Aorta (tissue), 5 donors: ENCODE measurements at regions not wholly inside any gene's neighbourhood (a gene's known extent, or its start where the extent isn't known, plus 50 kb on each side); places are given as distances from the start of the nearest gene placed in this dataset.

Experiments
- ATAC-seq: fragments of 200-7000 bp; cut with Tn5 transposase; one replicate; pipeline ENCODE4 v1.9.1; 2022; ENCODE audit warnings: moderate library complexity; ENCODE audit not compliant: low FRiP score
- DNase-seq, 2 donors: peaks; one replicate each; pipeline ENCODE4 v3.0.0-alpha.2; 2020
- H3K27ac ChIP-seq, 2 donors: one replicate each; pipeline ENCODE4 v1.5.1; 2013; ENCODE audit warnings: low read length in 2 of 2, mild to moderate bottlenecking in 2 of 2, moderate library complexity in 2 of 2, control low read depth in 1 of 2, inconsistent platforms in 1 of 2, low read depth in 1 of 2
- H3K27me3 ChIP-seq, 2 donors: one replicate each; pipeline ENCODE4 v1.6.1; 2013; ENCODE audit warnings: control low read depth in 1 of 2, low read length in 1 of 2, mild to moderate bottlenecking in 1 of 2, moderate library complexity in 1 of 2; ENCODE audit not compliant: insufficient read depth in 2 of 2, control insufficient read depth in 1 of 2
- H3K36me3 ChIP-seq, 2 donors: one replicate each; pipeline ENCODE4 v1.6.1; 2013; ENCODE audit warnings: control low read depth in 1 of 2, low read length in 1 of 2, mild to moderate bottlenecking in 1 of 2; ENCODE audit not compliant: insufficient read depth in 2 of 2, control insufficient read depth in 1 of 2
- H3K4me1 ChIP-seq, 2 donors: one replicate each; pipeline ENCODE4 v1.6.1; 2013; ENCODE audit warnings: low read length in 2 of 2, control low read depth in 1 of 2, mild to moderate bottlenecking in 1 of 2, moderate library complexity in 1 of 2; ENCODE audit not compliant: insufficient read depth in 2 of 2, control insufficient read depth in 1 of 2
- H3K4me3 ChIP-seq, 2 donors: one replicate each; pipeline ENCODE4 v1.5.1; 2013; ENCODE audit warnings: low read length in 2 of 2, control low read depth in 1 of 2, mild to moderate bottlenecking in 1 of 2
- H3K9me3 ChIP-seq: one replicate; pipeline ENCODE4 v1.6.1; 2013; ENCODE audit warnings: mild to moderate bottlenecking, low read length; ENCODE audit not compliant: control insufficient read depth
- WGBS, 2 donors: extraction: QIAGEN DNeasy Blood & Tissue Kit; methylation state at CpG; one replicate each; pipeline ENCODE4 v1.1.7; 2013; 5-methylcytosine and 5-hydroxymethylcytosine counted together
- intact Hi-C, 2 donors: fragments of 100-400 bp; cut with DNase I; formaldehyde crosslinking; loops; one replicate each; pipeline versions ENCODE4 v1.14.2 to v1.15.0; 2022
- donor health status: healthy with polysubstance abuse.
- donor health status: Bipolar disorder and iron deficiency.
- donor health status: DM: no; HTN: no; CAD: no.
- donor health status: DM: no; HTN: no; CAD: no.
- donor health status: DM: yes; HTN: yes; CAD: no.

- DNase-seq (no peak), ATAC-seq (no peak)
- no peaks in the 10 kb centered on the region for H3K27me3 ChIP-seq
- intact Hi-C loops, result no loop called here
- no peaks in the 10 kb centered on the region for H3K36me3 ChIP-seq
- no peak overlapping the region for H3K27ac ChIP-seq
- H3K4me3 ChIP-seq, result no peak overlapping the region
- 77 to 78% methylated on average over 4 of the region's 4 CpGs for WGBS, 2 donors
- H3K4me1 ChIP-seq, result no peaks in the 10 kb centered on the region
- H3K9me3 ChIP-seq, result no peaks in the 10 kb centered on the region
Measured at GRCh38 chr4:137213372-137214173, 318.7 kb downstream of the PCDH18 start.

DNA sequence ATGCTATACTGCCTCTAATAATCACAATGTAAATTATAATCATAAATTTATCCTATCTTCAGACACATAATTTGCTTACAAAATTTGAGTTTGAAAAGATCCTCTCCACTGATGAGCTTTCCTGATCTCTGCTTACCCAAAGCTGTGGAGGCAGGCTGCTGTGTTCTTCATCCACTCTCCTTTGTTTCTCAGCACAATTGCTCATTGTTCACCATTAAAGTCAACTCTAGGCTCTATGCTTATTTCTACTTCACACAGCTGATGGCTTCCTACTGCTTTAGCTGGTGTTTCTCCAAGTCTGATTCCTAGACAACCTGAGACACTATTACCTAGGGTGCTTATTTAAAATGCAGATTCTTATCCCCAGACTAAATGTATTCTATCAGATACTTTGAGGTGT lies 319.7 kb downstream of the PCDH18 start:
- intact Hi-C loops, result no loop called here
- H3K4me3 ChIP-seq, result no peak overlapping the region
- H3K9me3 ChIP-seq, result no peaks in the 10 kb centered on the region
- ATAC-seq (no peak), DNase-seq (no peak)
- H3K27ac ChIP-seq, result no peak overlapping the region
- no peaks in the 10 kb centered on the region for H3K36me3 ChIP-seq
- H3K27me3 ChIP-seq, result no peaks in the 10 kb centered on the region
- H3K4me1 ChIP-seq, result no peaks in the 10 kb centered on the region

GRCh38 chr4:137209240-137209639 lies 323.1 kb downstream of the PCDH18 start:
- DNase-seq (no peak), ATAC-seq (no peak)
- intact Hi-C loops, result no loop called here
- no peaks in the 10 kb centered on the region for H3K27me3 ChIP-seq
- no peak overlapping the region for H3K27ac ChIP-seq
- 80 to 84% methylated on average over 2 of the region's 2 CpGs for WGBS, 2 donors
- no peaks in the 10 kb centered on the region for H3K36me3 ChIP-seq
- H3K4me1 ChIP-seq, result no peaks in the 10 kb centered on the region
- no peaks in the 10 kb centered on the region for H3K9me3 ChIP-seq
- no peak overlapping the region for H3K4me3 ChIP-seq

DNA sequence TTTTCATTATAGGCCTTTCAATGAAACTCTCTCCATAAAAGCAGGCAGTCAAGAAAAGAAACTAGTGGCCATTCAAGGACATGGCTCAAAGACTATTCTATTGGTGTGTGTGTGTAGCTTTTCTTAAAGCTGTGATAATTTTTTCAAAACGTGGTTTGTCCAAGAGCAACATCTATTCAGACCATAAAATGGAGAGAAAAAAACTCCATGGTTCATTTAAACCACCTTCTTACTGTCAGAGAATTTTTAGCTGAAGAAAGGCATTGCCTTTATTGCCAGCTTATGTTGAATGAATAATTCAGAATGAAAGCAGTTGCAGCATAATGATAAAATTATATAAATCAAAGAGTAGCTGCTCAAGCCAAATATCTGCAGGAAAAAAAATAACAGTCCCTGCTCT lies 325.5 kb downstream of the PCDH18 start:
- Histone ChIP-seq H3K4me3 (no peak overlapping the region), H3K4me1 (no peaks in the 10 kb centered on the region), H3K36me3 (no peaks in the 10 kb centered on the region), H3K27ac (no peak overlapping the region), H3K9me3 (no peaks in the 10 kb centered on the region), H3K27me3 (no peaks in the 10 kb centered on the region)
- ATAC-seq (no peak), DNase-seq (no peak)
- 2 to 5% methylated on average over 1 of the region's 1 CpG for WGBS, 2 donors
- intact Hi-C loops, result no loop called here

DNA sequence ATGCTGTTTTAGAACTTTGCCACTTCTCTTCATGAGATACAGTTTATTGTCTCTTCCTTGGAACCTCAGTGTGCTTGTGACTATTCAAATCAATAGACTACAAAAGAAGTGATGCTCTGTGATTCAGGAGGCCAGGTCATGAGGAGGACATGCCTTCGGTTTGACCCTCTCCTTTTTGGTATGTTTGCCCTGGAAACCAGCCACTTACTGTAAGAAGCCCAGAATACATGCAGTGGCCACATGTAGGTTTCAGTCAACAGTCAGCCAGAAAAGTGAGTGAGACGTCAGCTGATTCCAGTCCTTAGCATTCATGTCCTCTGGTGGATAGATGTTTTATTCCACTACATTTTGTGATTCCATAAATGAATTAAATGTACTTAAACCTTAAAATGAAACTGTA lies 328.7 kb downstream of the PCDH18 start:
- no peaks in the 10 kb centered on the region for H3K4me1 ChIP-seq
- intact Hi-C loops, result no loop called here
- ATAC-seq (no peak), DNase-seq (no peak)
- no peaks in the 10 kb centered on the region for H3K9me3 ChIP-seq
- 18 to 23% methylated on average over 2 of the region's 2 CpGs for WGBS, 2 donors
- no peak overlapping the region for H3K27ac ChIP-seq
- no peaks in the 10 kb centered on the region for H3K36me3 ChIP-seq
- no peaks in the 10 kb centered on the region for H3K27me3 ChIP-seq
- H3K4me3 ChIP-seq, result no peak overlapping the region

DNA sequence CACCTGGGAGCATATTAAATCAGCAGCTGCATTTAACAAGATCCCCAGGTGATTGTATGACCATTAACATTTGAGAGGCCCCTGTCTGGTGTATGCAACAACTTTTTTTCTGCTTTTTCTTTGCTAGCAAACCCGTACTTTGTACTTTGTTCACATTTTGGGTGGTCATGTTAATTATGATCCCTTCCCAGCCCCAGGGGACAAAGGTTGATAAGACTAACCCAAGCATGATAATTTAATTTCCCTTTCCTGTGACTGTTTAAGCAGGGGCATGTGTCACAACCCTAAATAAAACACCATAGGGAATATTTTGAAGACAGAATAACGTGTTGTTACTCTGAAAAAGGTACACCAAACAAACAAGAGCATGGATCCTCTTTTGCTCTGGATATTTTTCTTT lies 332.0 kb downstream of the PCDH18 start:
- WGBS, 2 donors, result 60% methylated on average over 2 of the region's 2 CpGs
- no peak for ATAC-seq
- H3K4me1 ChIP-seq, result no peaks in the 10 kb centered on the region
- H3K27ac ChIP-seq, result no peak overlapping the region
- no peaks in the 10 kb centered on the region for H3K9me3 ChIP-seq
- H3K36me3 ChIP-seq, result no peaks in the 10 kb centered on the region
- no peaks in the 10 kb centered on the region for H3K27me3 ChIP-seq
- intact Hi-C loops, result no loop called here
- no peak for DNase-seq
- no peak overlapping the region for H3K4me3 ChIP-seq

DNA sequence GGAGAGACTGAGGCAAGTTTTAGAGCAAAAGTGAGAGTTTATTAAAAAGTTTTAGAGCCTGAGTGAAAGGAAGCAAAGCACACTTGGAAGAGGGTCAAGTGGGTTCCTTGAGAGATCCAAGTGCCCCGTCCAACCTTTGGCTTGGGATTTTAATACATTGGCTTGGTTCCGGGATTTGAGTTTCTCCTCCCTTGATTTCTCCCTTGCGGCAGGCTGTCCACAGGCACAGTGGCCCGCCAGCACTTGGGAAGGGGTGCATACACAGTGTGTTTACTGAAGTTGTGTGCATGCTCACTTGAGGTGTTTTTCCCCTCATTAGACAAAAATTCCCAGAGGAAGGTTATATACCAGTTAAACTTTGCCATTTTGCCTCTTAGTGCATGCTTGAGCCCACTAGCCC lies 333.5 kb downstream of the PCDH18 start:
- Histone ChIP-seq H3K36me3 (no peaks in the 10 kb centered on the region), H3K4me1 (no peaks in the 10 kb centered on the region), H3K9me3 (no peaks in the 10 kb centered on the region), H3K4me3 (no peak overlapping the region), H3K27ac (no peak overlapping the region), H3K27me3 (no peaks in the 10 kb centered on the region)
- ATAC-seq (no peak), DNase-seq (no peak)
- intact Hi-C loops, result no loop called here
- WGBS, 2 donors, result 91 to 92% methylated on average over 4 of the region's 4 CpGs

- intact Hi-C loops, result no loop called here
- H3K4me3 ChIP-seq, result no peak overlapping the region
- H3K9me3 ChIP-seq, result no peaks in the 10 kb centered on the region
- no peaks in the 10 kb centered on the region for H3K4me1 ChIP-seq
- 27 to 42% methylated on average over 1 of the region's 1 CpG for WGBS, 2 donors
- no peaks in the 10 kb centered on the region for H3K27me3 ChIP-seq
- no peak for ATAC-seq
- no peak for DNase-seq
- no peak overlapping the region for H3K27ac ChIP-seq
- no peaks in the 10 kb centered on the region for H3K36me3 ChIP-seq
Measured at GRCh38 chr4:137194670-137195069, 337.6 kb downstream of the PCDH18 start.

- H3K27me3 ChIP-seq, result no peaks in the 10 kb centered on the region
- no peaks in the 10 kb centered on the region for H3K4me1 ChIP-seq
- DNase-seq (no peak), ATAC-seq (no peak)
- no peaks in the 10 kb centered on the region for H3K9me3 ChIP-seq
- intact Hi-C loops, result no loop called here
- no peak overlapping the region for H3K27ac ChIP-seq
- WGBS, 2 donors, result 37 to 53% methylated on average over 1 of the region's 1 CpG
- H3K4me3 ChIP-seq, result no peak overlapping the region
- no peaks in the 10 kb centered on the region for H3K36me3 ChIP-seq
Measured at GRCh38 chr4:137193564-137193963, 338.7 kb downstream of the PCDH18 start.
